SU-DHL-6 (cell line): ENCODE measurements at regions not wholly inside any gene's neighbourhood (a gene's known extent, or its start where the extent isn't known, plus 50 kb on each side); places are given as distances from the start of the nearest gene placed in this dataset.

ENCODE experiments used
- H2AFZ ChIP-seq: fragments of 200-600 bp; sonication (generic); 2 replicates; pipeline ENCODE4 v1.6.1; 2014; ENCODE audit warnings: low read depth, mild to moderate bottlenecking, moderate library complexity, mixed read lengths, antibody characterized with exemption, low read length; ENCODE audit not compliant: severe bottlenecking
- H3F3A ChIP-seq: fragments of 200-600 bp; shearing (Covaris generic); 2 replicates; pipeline ENCODE4 v1.6.0; 2016; ENCODE audit warnings: antibody characterized with exemption, mild to moderate bottlenecking; ENCODE audit not compliant: insufficient read depth
- H3K27ac ChIP-seq: fragments of 200-600 bp; sonication (generic); 2 replicates; pipeline ENCODE4 v1.5.1; 2016; ENCODE audit warnings: low read depth, mild to moderate bottlenecking, low read length, moderate library complexity, mixed read lengths
- H3K27me3 ChIP-seq: fragments of 200-600 bp; sonication (generic), shearing (Covaris generic); 2 replicates; pipeline ENCODE4 v1.6.0; 2014; ENCODE audit warnings: mild to moderate bottlenecking, low read length
- H3K36me3 ChIP-seq: fragments of 200-600 bp; sonication (generic); 2 replicates; pipeline ENCODE4 v1.6.1; 2014; ENCODE audit warnings: mild to moderate bottlenecking, low read length, mixed read lengths
- H3K4me2 ChIP-seq: fragments of 300-600, 200-600 bp; shearing (Covaris generic), sonication (generic); 2 replicates; pipeline ENCODE4 v1.6.0; 2014; ENCODE audit warnings: low read length, low read depth, mild to moderate bottlenecking; ENCODE audit not compliant: poor library complexity, severe bottlenecking
- H3K4me3 ChIP-seq: fragments of 200-600 bp; sonication (generic); 2 replicates; pipeline ENCODE4 v1.5.1; 2014; ENCODE audit warnings: antibody characterized with exemption, low read length, mild to moderate bottlenecking, mixed read lengths; ENCODE audit not compliant: insufficient read depth, poor library complexity, severe bottlenecking
- H3K79me2 ChIP-seq: fragments of 200-600 bp; sonication (generic); 2 replicates; pipeline ENCODE4 v1.6.1; 2014; ENCODE audit warnings: mild to moderate bottlenecking, low read length, moderate library complexity; ENCODE audit not compliant: insufficient read depth
- H3K9ac ChIP-seq: fragments of 200-600 bp; sonication (generic); 2 replicates; pipeline ENCODE4 v1.7.0; 2014; ENCODE audit warnings: mild to moderate bottlenecking, low read length
- H3K9me2 ChIP-seq: fragments of 200-600 bp; sonication (generic); replicated peaks from 2 replicates; pipeline ENCODE4 v1.6.1; 2014; ENCODE audit warnings: low read length; ENCODE audit not compliant: insufficient read depth
- H3K9me3 ChIP-seq: fragments of 200-600 bp; sonication (generic); 2 replicates; pipeline ENCODE4 v1.6.1; 2014; ENCODE audit warnings: low read length, mixed read lengths; ENCODE audit not compliant: insufficient read depth
- H4K20me1 ChIP-seq: fragments of 200-600 bp; sonication (generic); 2 replicates; pipeline ENCODE4 v1.6.1; 2014; ENCODE audit warnings: low read depth, mild to moderate bottlenecking, antibody characterized with exemption, low read length, moderate library complexity, mixed read lengths
- CTCF ChIP-seq: fragments of 200-600 bp; sonication (generic); IDR thresholded peaks from one replicate; pipeline ENCODE4 v1.5.1; 2017; ENCODE audit warnings: antibody characterized with exemption, mild to moderate bottlenecking, low read length, moderate library complexity; ENCODE audit not compliant: insufficient read depth, poor library complexity, severe bottlenecking
- EZH2phosphoT487 ChIP-seq: fragments of 200-600 bp; sonication (generic), shearing (Covaris generic); conservative IDR thresholded peaks from 2 replicates; pipeline ENCODE4 v1.6.1; 2018; ENCODE audit warnings: mild to moderate bottlenecking, antibody characterized with exemption, low read length, moderate library complexity, mixed read lengths

- H3K27me3 ChIP-seq: no peaks in the 10 kb centered on the region
- H3K27ac ChIP-seq: no peak overlapping the region
- no peaks in the 10 kb centered on the region for H4K20me1 ChIP-seq
- H3F3A ChIP-seq: no peaks in the 10 kb centered on the region
- TF ChIP-seq EZH2phosphoT487 (no peak), CTCF (no peak)
- H3K79me2 ChIP-seq: no peaks in the 10 kb centered on the region
- no peaks in the 10 kb centered on the region for H3K36me3 ChIP-seq
- H3K4me2 ChIP-seq: no peak overlapping the region
- no peak overlapping the region for H2AFZ ChIP-seq
- no peaks in the 10 kb centered on the region for H3K9me2 ChIP-seq
- H3K4me3 ChIP-seq: no peak overlapping the region
- no peaks in the 10 kb centered on the region for H3K9me3 ChIP-seq
- no peak overlapping the region for H3K9ac ChIP-seq
Observed at GRCh38 chr6:21678990-21679389, 85.4 kb downstream of the SOX4 start.

DNA sequence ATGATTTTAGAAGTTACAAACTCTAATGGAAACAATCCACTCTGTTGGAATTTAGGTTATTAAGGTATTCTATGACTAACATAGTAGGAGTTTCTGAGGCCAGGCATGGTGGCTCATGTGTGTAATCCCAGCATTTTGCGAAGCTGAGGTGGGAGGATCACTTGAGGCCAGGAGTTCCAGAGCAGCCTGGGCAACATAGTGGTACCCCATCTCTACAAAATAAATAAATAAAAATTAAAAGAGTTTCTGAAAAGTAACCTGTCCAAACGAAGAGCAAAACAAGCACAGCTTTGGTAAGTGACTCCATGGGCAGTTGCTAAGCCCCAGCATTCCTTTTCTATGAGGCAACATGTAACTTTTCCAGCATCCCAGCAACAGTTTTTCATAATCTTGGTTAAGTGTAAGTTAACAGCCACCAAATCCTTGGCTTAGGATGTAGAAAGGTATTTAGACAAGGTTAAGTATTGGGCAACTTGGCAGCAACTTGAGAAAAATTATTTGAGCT is 86.3 kb downstream of the SOX4 start:
- no peaks in the 10 kb centered on the region for H3K27me3 ChIP-seq
- no peaks in the 10 kb centered on the region for H3K9me3 ChIP-seq
- H3K36me3 ChIP-seq: no peaks in the 10 kb centered on the region
- no peak overlapping the region for H3K4me3 ChIP-seq
- H3K79me2 ChIP-seq: no peaks in the 10 kb centered on the region
- no peak overlapping the region for H3K9ac ChIP-seq
- no peaks in the 10 kb centered on the region for H3F3A ChIP-seq
- H2AFZ ChIP-seq: no peak overlapping the region
- H3K4me2 ChIP-seq: no peak overlapping the region
- no peak for TF ChIP-seq EZH2phosphoT487
- no peak overlapping the region for H3K27ac ChIP-seq
- H4K20me1 ChIP-seq: no peaks in the 10 kb centered on the region
- H3K9me2 ChIP-seq: no peaks in the 10 kb centered on the region

DNA sequence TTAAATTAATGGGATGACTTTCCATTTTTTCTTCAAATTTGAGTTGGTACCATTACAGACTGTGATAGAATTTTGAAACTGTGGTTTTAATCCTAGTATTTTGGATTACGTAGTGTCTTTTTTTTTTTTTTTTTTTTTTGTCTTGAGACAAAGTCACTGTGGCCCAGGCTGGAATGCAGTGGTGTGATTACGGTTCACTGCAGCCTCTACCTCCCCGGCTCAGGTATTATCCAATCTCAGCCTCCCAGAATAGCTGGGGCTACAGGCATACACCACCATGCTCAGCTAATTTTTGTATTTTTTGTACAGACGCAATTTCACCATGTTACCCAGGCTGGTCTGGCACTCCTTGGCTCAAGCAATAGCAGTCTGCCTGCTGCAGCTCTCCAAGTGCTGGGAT is 87.1 kb downstream of the SOX4 start:
- no peaks in the 10 kb centered on the region for H3K9me2 ChIP-seq
- H3K9me3 ChIP-seq: no peaks in the 10 kb centered on the region
- no peaks in the 10 kb centered on the region for H3K36me3 ChIP-seq
- TF ChIP-seq EZH2phosphoT487: no peak
- no peak for TF ChIP-seq CTCF
- no peak overlapping the region for H3K9ac ChIP-seq
- no peak overlapping the region for H2AFZ ChIP-seq
- no peak overlapping the region for H3K4me3 ChIP-seq
- no peaks in the 10 kb centered on the region for H3K27me3 ChIP-seq
- no peak overlapping the region for H3K27ac ChIP-seq
- H3K79me2 ChIP-seq: no peaks in the 10 kb centered on the region
- H4K20me1 ChIP-seq: no peaks in the 10 kb centered on the region
- H3F3A ChIP-seq: no peaks in the 10 kb centered on the region
- H3K4me2 ChIP-seq: no peak overlapping the region

DNA sequence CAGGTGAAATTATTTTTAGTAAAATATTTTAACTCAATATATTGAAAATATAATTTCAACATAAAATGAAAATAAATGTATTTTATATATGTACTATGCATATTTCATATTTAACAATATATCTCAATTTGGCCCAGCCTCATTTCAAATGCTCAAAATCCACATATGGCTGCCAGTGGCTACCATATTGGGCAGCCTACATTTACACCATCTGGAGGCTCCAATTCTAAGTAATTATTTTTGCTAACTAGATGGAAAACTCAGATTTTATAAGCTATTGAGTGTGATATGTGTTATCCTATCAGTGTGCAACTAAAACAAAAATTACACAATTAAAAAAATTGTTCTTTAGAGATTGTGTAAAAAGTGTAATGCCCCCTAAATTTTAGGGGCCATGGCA is 96.9 kb downstream of the SOX4 start:
- no peaks in the 10 kb centered on the region for H3K79me2 ChIP-seq
- no peaks in the 10 kb centered on the region for H4K20me1 ChIP-seq
- 0 out of 2 replicates have a peak, but pooled peaks cover 3% of the 10 kb centered on the region for H3K27me3 ChIP-seq
- H3K4me3 ChIP-seq: no peak overlapping the region
- H3K9me3 ChIP-seq: no peaks in the 10 kb centered on the region
- H3K36me3 ChIP-seq: no peaks in the 10 kb centered on the region
- no peak overlapping the region for H3K4me2 ChIP-seq
- H2AFZ ChIP-seq: no peak overlapping the region
- TF ChIP-seq EZH2phosphoT487 (no peak), CTCF (no peak)
- H3K9me2 ChIP-seq: no peaks in the 10 kb centered on the region
- H3K27ac ChIP-seq: no peak overlapping the region
- no peaks in the 10 kb centered on the region for H3F3A ChIP-seq
- H3K9ac ChIP-seq: no peak overlapping the region
